A673 (cell line): ENCODE measurements at regions not wholly inside any gene's neighbourhood (a gene's known extent, or its start where the extent isn't known, plus 50 kb on each side); places are given as distances from the start of the nearest gene placed in this dataset.

Experiments
- BruUV-seq: library from RNA; stranded (reverse); fragments of 400-500 nt; replicated peaks from 2 replicates; lab custom pipeline; 2021; lab: Mats Ljungman, UMichigan
- CTCF ChIA-PET: fragments of 300-600 bp; sonication (Branson Sonifier 250); formaldehyde crosslinking; loops from one replicate; lab custom pipeline; 2022; ENCODE audit warnings: antibody characterized with exemption; lab: Charles Lee
- POLR2A ChIA-PET: fragments of 300-600 bp; sonication (Branson Sonifier 250); formaldehyde crosslinking; loops from one replicate; lab custom pipeline; 2022; ENCODE audit warnings: antibody characterized with exemption; ENCODE audit not compliant: low non-redundant PET; lab: Charles Lee
- DNase-seq: peaks from one replicate; pipeline ENCODE4 v3.0.0-alpha.2; 2015; ENCODE audit warnings: low spot score
- H3K27ac ChIP-seq: fragments of 200-600 bp; sonication (generic); 2 replicates; pipeline ENCODE4 v1.5.1; 2016; ENCODE audit warnings: mixed run types, low read depth, mild to moderate bottlenecking, mixed read lengths, antibody characterized with exemption, low read length; ENCODE audit not compliant: poor library complexity, severe bottlenecking
- H3K27me3 ChIP-seq: fragments of 200-600 bp; sonication (generic); replicated peaks from 2 replicates; pipeline ENCODE4 v1.6.1; 2017; ENCODE audit warnings: mixed run types, low read depth, mild to moderate bottlenecking, mixed read lengths, antibody characterized with exemption, low read length; ENCODE audit not compliant: insufficient read depth, poor library complexity
- H3K36me3 ChIP-seq: fragments of 200-600 bp; sonication (generic); 2 replicates; pipeline ENCODE4 v1.6.1; 2016; ENCODE audit warnings: mixed run types, mild to moderate bottlenecking, mixed read lengths, antibody characterized with exemption, low read length; ENCODE audit not compliant: insufficient read depth, poor library complexity, severe bottlenecking
- H3K4me1 ChIP-seq: fragments of 200-600 bp; sonication (generic); 2 replicates; pipeline ENCODE4 v1.6.1; 2017; ENCODE audit warnings: mixed run types, mild to moderate bottlenecking, mixed read lengths, antibody characterized with exemption, low read length; ENCODE audit not compliant: insufficient read depth, poor library complexity, severe bottlenecking
- H3K4me3 ChIP-seq: fragments of 200-600 bp; sonication (generic); 2 replicates; pipeline ENCODE4 v1.5.1; 2016; ENCODE audit warnings: low read depth, mixed run types, mild to moderate bottlenecking, mixed read lengths, low read length; ENCODE audit not compliant: poor library complexity, severe bottlenecking
- H3K9me3 ChIP-seq: fragments of 200-600 bp; sonication (generic); 2 replicates; pipeline ENCODE4 v1.6.1; 2016; ENCODE audit warnings: mixed run types, low read depth, mild to moderate bottlenecking, mixed read lengths, antibody characterized with exemption, low read length; ENCODE audit not compliant: poor library complexity, severe bottlenecking
- EZH2 ChIP-seq: fragments of 200-600 bp; sonication (generic); IDR thresholded peaks from 2 replicates; pipeline ENCODE4 v1.6.1; 2017; ENCODE audit warnings: borderline replicate concordance, low read depth, mild to moderate bottlenecking, mixed read lengths, antibody characterized with exemption, low read length; ENCODE audit not compliant: poor library complexity, severe bottlenecking
- intact Hi-C: fragments of 100-400 bp; cut with micrococcal nuclease; formaldehyde crosslinking; loops from one replicate; pipeline ENCODE4 v1.10.0; 2022; ENCODE audit not compliant: unreplicated experiment
- TF ChIP-seq, protein P1 (sequence below): fragments of 300-800, 200-600 bp; sonication (generic); conservative IDR thresholded peaks from 2 replicates; pipeline ENCODE4 v1.5.1; 2017; ENCODE audit warnings: low read depth, mild to moderate bottlenecking, antibody characterized with exemption, low read length, moderate library complexity, mixed read lengths

DNA sequence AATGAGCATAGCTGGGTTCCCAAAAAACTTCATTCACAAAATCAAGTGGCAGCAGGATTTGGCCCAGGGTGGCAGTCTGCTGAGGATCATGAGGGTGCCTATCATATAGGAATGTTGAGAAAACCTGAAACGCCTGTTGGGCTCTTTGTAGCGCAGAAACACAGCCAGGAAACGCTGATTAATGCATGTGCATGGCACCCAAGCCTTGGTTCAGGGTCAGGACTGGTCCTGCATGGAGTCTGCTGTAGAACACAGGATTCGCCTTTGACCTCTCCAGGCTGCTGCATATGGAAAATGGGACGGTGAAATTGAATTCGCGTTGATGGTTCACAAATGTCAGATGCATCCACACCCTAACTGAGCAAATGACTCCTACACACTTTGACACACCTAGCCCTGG, 227.9 kb upstream of the COPS8 start:
- Histone ChIP-seq H3K4me3 (no peak overlapping the region), H3K27ac (no peak overlapping the region), H3K27me3 (no peaks in the 10 kb centered on the region), H3K36me3 (no peaks in the 10 kb centered on the region), H3K9me3 (no peaks in the 10 kb centered on the region), H3K4me1 (no peaks in the 10 kb centered on the region)
- DNase-seq = no peak
- intact Hi-C loops = no loop called here
- no peak for TF ChIP-seq EZH2
- TF ChIP-seq, protein P1, sequence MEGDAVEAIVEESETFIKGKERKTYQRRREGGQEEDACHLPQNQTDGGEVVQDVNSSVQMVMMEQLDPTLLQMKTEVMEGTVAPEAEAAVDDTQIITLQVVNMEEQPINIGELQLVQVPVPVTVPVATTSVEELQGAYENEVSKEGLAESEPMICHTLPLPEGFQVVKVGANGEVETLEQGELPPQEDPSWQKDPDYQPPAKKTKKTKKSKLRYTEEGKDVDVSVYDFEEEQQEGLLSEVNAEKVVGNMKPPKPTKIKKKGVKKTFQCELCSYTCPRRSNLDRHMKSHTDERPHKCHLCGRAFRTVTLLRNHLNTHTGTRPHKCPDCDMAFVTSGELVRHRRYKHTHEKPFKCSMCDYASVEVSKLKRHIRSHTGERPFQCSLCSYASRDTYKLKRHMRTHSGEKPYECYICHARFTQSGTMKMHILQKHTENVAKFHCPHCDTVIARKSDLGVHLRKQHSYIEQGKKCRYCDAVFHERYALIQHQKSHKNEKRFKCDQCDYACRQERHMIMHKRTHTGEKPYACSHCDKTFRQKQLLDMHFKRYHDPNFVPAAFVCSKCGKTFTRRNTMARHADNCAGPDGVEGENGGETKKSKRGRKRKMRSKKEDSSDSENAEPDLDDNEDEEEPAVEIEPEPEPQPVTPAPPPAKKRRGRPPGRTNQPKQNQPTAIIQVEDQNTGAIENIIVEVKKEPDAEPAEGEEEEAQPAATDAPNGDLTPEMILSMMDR = no peak
- ChIA-PET POLR2A (no interaction called here), CTCF (no interaction called here)
- no TSS peak for BruUV-seq

DNA sequence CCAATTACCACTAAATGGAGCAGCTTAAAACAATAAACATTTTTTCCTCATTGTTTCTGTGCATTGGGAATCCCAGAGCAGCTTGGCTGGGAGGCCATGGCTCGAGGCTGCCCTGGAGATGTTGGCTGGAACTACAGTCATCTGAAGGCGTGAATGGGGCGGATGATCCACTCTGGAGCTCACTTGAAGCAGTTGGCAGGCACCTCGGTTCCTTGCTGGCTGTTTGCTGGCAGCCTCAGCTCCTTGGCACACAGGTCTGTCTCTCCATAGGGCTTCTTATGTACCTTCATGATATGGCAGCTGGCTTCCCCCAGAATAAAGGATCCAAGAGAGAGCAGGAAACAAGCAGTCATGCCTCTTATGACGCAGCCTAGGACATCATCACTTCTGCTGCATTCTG, 227.0 kb upstream of the COPS8 start:
- no TSS peak for BruUV-seq
- intact Hi-C loops = no loop called here

GRCh38 chr2:236859908-236860307, 225.8 kb upstream of the COPS8 start:
- ChIA-PET CTCF (no interaction called here), POLR2A (no interaction called here)
- Histone ChIP-seq H3K36me3 (no peaks in the 10 kb centered on the region), H3K27me3 (no peaks in the 10 kb centered on the region), H3K4me1 (no peaks in the 10 kb centered on the region), H3K27ac (no peak overlapping the region), H3K9me3 (no peaks in the 10 kb centered on the region), H3K4me3 (no peak overlapping the region)
- BruUV-seq = no TSS peak
- intact Hi-C loops = no loop called here
- peak; percentile 26 for DNase-seq
- TF ChIP-seq, protein P1 = no peak
- no peak for TF ChIP-seq EZH2

More for the DNA sequence above, 227.0 kb upstream of the COPS8 start:
- Histone ChIP-seq H3K27me3 (no peaks in the 10 kb centered on the region), H3K27ac (no peak overlapping the region), H3K9me3 (no peaks in the 10 kb centered on the region), H3K36me3 (no peaks in the 10 kb centered on the region), H3K4me3 (no peak overlapping the region), H3K4me1 (no peaks in the 10 kb centered on the region)
- no peak for DNase-seq
- ChIA-PET POLR2A (no interaction called here), CTCF (no interaction called here)
- TF ChIP-seq EZH2 = no peak
- TF ChIP-seq, protein P1 = no peak
